Brain microvascular endothelial cell (primary cell): ENCODE measurements at regions not wholly inside any gene's neighbourhood (a gene's known extent, or its start where the extent isn't known, plus 50 kb on each side); places are given as distances from the start of the nearest gene placed in this dataset.

Source experiments
- DNase-seq: peaks from one replicate; pipeline ENCODE4 v3.0.0-alpha.2; 2020
- H3K27ac ChIP-seq: fragments of 250-450 bp; sonication (Bioruptor Pico); 2 replicates; pipeline ENCODE4 v1.5.1; 2020; ENCODE audit warnings: mild to moderate bottlenecking, moderate library complexity
- H3K27me3 ChIP-seq: fragments of 250-450 bp; sonication (Bioruptor Pico); replicated peaks from 2 replicates; pipeline ENCODE4 v1.5.1; 2020; ENCODE audit warnings: mild to moderate bottlenecking
- H3K36me3 ChIP-seq: fragments of 250-450 bp; sonication (Bioruptor Pico); replicated peaks from 2 replicates; pipeline ENCODE4 v1.5.1; 2020; ENCODE audit warnings: mild to moderate bottlenecking
- H3K4me3 ChIP-seq: 2 replicates; pipeline ENCODE4 v1.5.1; 2011; ENCODE audit warnings: low read depth, mild to moderate bottlenecking, control low read depth, low read length, moderate library complexity
- CTCF ChIP-seq: IDR thresholded peaks from 2 replicates; pipeline ENCODE4 v1.5.1; 2011; ENCODE audit warnings: low read depth, mild to moderate bottlenecking, moderate library complexity, low read length, control low read depth, inconsistent platforms; ENCODE audit errors: missing control alignments
- in situ Hi-C: cut with HindIII; loops from 2 replicates; pipeline ENCODE4 v1.10.0; 2017; ENCODE audit warnings: low sequenced_read_pairs, low pct_ligation_motif_present

- Histone ChIP-seq H3K36me3 (no peaks in the 10 kb centered on the region), H3K4me3 (no peak overlapping the region), H3K27me3 (no peaks in the 10 kb centered on the region), H3K27ac (no peak overlapping the region)
- DNase-seq: no peak
- in situ Hi-C loops: no loop called here
- no peak for TF ChIP-seq CTCF
Observed at GRCh38 chr20:37624963-37625362, 68.9 kb upstream of the CTNNBL1 start.

- in situ Hi-C loops: no loop called here
- H3K27me3 ChIP-seq: no peaks in the 10 kb centered on the region
- no peak for TF ChIP-seq CTCF
- no peak for DNase-seq
- H3K4me3 ChIP-seq: no peak overlapping the region
- no peak overlapping the region for H3K27ac ChIP-seq
- no peaks in the 10 kb centered on the region for H3K36me3 ChIP-seq
Observed at GRCh38 chr20:37622728-37623127, 71.1 kb upstream of the CTNNBL1 start.

GRCh38 chr20:37619496-37619895 lies 74.3 kb upstream of the CTNNBL1 start:
- DNase-seq: no peak
- in situ Hi-C loops: no loop called here
- no peaks in the 10 kb centered on the region for H3K27me3 ChIP-seq
- TF ChIP-seq CTCF: no peak
- H3K4me3 ChIP-seq: no peak overlapping the region
- no peaks in the 10 kb centered on the region for H3K36me3 ChIP-seq
- no peak overlapping the region for H3K27ac ChIP-seq

GRCh38 chr20:37616110-37616425 lies 77.8 kb upstream of the CTNNBL1 start:
- in situ Hi-C loops: no loop called here
- no peak for DNase-seq
- H3K27ac ChIP-seq: no peak overlapping the region
- no peak overlapping the region for H3K4me3 ChIP-seq
- H3K27me3 ChIP-seq: no peaks in the 10 kb centered on the region
- no peak for TF ChIP-seq CTCF
- H3K36me3 ChIP-seq: no peaks in the 10 kb centered on the region

- Histone ChIP-seq H3K27ac (no peak overlapping the region), H3K36me3 (no peaks in the 10 kb centered on the region), H3K4me3 (no peak overlapping the region), H3K27me3 (no peaks in the 10 kb centered on the region)
- in situ Hi-C loops: no loop called here
- peak; percentile 80 for TF ChIP-seq CTCF
- DNase-seq: no peak
Observed at GRCh38 chr20:37615340-37616109, 78.3 kb upstream of the CTNNBL1 start.

- DNase-seq: no peak
- Histone ChIP-seq H3K36me3 (no peaks in the 10 kb centered on the region), H3K27me3 (no peaks in the 10 kb centered on the region), H3K27ac (no peak overlapping the region), H3K4me3 (no peak overlapping the region)
- TF ChIP-seq CTCF: no peak
- in situ Hi-C loops: no loop called here
Observed at GRCh38 chr20:37611852-37612251, 82.0 kb upstream of the CTNNBL1 start.
